ENCODE measurements at regions not wholly inside any gene's neighbourhood (a gene's known extent, or its start where the extent isn't known, plus 50 kb on each side); places are given as distances from the start of the nearest gene placed in this dataset.

GRCh38 chrX:75957107-75957610, 172.1 kb upstream of the MAGEE2 start:
- Histone ChIP-seq H2AFZ (ENCODE audit: control insufficient read depth, low read depth, low read length) (no peak overlapping the region), H3K36me3 (ENCODE audit: control insufficient read depth in 2 of 2, insufficient read depth in 2 of 2, low read length in 1 of 2) (no peaks in the 10 kb centered on the region), H3K27ac (ENCODE audit: control insufficient read depth, insufficient read depth) (no peak overlapping the region), H4K20me1 (ENCODE audit: control insufficient read depth, insufficient read depth) (no peaks in the 10 kb centered on the region), H3K4me2 (ENCODE audit: control insufficient read depth, insufficient read depth) (no peak overlapping the region), H3K4me3 (no peak overlapping the region), H3K79me2 (ENCODE audit: control insufficient read depth, insufficient read depth, low read length) (no peaks in the 10 kb centered on the region), H3K27me3 (replicated peaks in 1 of 2; ENCODE audit: control insufficient read depth in 2 of 2, insufficient read depth in 2 of 2, low read length in 1 of 2) (no peaks in the 10 kb centered on the region), H3K9me3 (replicated peaks; ENCODE audit: control insufficient read depth, insufficient read depth, low read length) (no peaks in the 10 kb centered on the region), H3K4me1 (ENCODE audit: control insufficient read depth, insufficient read depth, low read length) (no peaks in the 10 kb centered on the region), H3K9ac (ENCODE audit: control insufficient read depth, insufficient read depth, low read length) (no peak overlapping the region)
- SMC1A ChIA-PET (ENCODE audit: uncharacterized antibody, unreplicated experiment), result no interaction called here
- in situ Hi-C loops (cut with MboI), result no loop called here
- CTCF ChIA-PET, result no interaction called here
- BruUV-seq (replicated peaks), result no TSS peak
- intact Hi-C loops (cut with micrococcal nuclease; ENCODE audit: unreplicated experiment), result no loop called here
- POLR2A ChIA-PET, result no interaction called here
- WGBS (ENCODE audit: insufficient coverage, insufficient replicate concordance, low lambda C conversion rate, missing lambda C conversion rate), result 2% methylated on average over 5 of the region's 5 CpGs
- DNase-seq (ENCODE audit: low read depth, low spot score), result no peak
- FAIRE-seq, result no peak
- RAD21 ChIA-PET (ENCODE audit: unreplicated experiment), result no interaction called here
- no peak for ATAC-seq
- no peak for TF ChIP-seq SP1 (IDR thresholded peaks at IDR 0.05; ENCODE audit: low read depth, low read length)
- TF ChIP-seq IRF4 (IDR thresholded peaks at IDR 0.05; ENCODE audit: low read depth, low read length), result no peak
- TF ChIP-seq SMAD5 (IDR thresholded peaks at IDR 0.05; ENCODE audit: low read depth), result no peak
- TF ChIP-seq ZZZ3 (IDR thresholded peaks at IDR 0.05; ENCODE audit: control insufficient read depth, insufficient read length, low read depth), result no peak
- TF ChIP-seq RAD21 (IDR thresholded peaks at IDR 0.05; ENCODE audit: insufficient read depth, low read depth, low read length), result no peak
- TF ChIP-seq, protein P1, sequence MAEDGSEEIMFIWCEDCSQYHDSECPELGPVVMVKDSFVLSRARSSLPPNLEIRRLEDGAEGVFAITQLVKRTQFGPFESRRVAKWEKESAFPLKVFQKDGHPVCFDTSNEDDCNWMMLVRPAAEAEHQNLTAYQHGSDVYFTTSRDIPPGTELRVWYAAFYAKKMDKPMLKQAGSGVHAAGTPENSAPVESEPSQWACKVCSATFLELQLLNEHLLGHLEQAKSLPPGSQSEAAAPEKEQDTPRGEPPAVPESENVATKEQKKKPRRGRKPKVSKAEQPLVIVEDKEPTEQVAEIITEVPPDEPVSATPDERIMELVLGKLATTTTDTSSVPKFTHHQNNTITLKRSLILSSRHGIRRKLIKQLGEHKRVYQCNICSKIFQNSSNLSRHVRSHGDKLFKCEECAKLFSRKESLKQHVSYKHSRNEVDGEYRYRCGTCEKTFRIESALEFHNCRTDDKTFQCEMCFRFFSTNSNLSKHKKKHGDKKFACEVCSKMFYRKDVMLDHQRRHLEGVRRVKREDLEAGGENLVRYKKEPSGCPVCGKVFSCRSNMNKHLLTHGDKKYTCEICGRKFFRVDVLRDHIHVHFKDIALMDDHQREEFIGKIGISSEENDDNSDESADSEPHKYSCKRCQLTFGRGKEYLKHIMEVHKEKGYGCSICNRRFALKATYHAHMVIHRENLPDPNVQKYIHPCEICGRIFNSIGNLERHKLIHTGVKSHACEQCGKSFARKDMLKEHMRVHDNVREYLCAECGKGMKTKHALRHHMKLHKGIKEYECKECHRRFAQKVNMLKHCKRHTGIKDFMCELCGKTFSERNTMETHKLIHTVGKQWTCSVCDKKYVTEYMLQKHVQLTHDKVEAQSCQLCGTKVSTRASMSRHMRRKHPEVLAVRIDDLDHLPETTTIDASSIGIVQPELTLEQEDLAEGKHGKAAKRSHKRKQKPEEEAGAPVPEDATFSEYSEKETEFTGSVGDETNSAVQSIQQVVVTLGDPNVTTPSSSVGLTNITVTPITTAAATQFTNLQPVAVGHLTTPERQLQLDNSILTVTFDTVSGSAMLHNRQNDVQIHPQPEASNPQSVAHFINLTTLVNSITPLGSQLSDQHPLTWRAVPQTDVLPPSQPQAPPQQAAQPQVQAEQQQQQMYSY (CRISPR knock-in tag; IDR thresholded peaks at IDR 0.05), result no peak
- no peak for TF ChIP-seq SMAD1 (IDR thresholded peaks at IDR 0.05; ENCODE audit: low read depth, partially characterized antibody)
- TF ChIP-seq IKZF1 (conservative IDR thresholded peaks at IDR 0.05), result no peak
- no peak for TF ChIP-seq ZNF217 (IDR thresholded peaks at IDR 0.05)
- TF ChIP-seq ZNF274 (IDR thresholded peaks at IDR 0.05; ENCODE audit: insufficient read depth, insufficient read length), result no peak
- TF ChIP-seq, protein P2, sequence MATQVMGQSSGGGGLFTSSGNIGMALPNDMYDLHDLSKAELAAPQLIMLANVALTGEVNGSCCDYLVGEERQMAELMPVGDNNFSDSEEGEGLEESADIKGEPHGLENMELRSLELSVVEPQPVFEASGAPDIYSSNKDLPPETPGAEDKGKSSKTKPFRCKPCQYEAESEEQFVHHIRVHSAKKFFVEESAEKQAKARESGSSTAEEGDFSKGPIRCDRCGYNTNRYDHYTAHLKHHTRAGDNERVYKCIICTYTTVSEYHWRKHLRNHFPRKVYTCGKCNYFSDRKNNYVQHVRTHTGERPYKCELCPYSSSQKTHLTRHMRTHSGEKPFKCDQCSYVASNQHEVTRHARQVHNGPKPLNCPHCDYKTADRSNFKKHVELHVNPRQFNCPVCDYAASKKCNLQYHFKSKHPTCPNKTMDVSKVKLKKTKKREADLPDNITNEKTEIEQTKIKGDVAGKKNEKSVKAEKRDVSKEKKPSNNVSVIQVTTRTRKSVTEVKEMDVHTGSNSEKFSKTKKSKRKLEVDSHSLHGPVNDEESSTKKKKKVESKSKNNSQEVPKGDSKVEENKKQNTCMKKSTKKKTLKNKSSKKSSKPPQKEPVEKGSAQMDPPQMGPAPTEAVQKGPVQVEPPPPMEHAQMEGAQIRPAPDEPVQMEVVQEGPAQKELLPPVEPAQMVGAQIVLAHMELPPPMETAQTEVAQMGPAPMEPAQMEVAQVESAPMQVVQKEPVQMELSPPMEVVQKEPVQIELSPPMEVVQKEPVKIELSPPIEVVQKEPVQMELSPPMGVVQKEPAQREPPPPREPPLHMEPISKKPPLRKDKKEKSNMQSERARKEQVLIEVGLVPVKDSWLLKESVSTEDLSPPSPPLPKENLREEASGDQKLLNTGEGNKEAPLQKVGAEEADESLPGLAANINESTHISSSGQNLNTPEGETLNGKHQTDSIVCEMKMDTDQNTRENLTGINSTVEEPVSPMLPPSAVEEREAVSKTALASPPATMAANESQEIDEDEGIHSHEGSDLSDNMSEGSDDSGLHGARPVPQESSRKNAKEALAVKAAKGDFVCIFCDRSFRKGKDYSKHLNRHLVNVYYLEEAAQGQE (IDR thresholded peaks at IDR 0.05; ENCODE audit: low read depth, low read length), result no peak
- TF ChIP-seq, protein P3, sequence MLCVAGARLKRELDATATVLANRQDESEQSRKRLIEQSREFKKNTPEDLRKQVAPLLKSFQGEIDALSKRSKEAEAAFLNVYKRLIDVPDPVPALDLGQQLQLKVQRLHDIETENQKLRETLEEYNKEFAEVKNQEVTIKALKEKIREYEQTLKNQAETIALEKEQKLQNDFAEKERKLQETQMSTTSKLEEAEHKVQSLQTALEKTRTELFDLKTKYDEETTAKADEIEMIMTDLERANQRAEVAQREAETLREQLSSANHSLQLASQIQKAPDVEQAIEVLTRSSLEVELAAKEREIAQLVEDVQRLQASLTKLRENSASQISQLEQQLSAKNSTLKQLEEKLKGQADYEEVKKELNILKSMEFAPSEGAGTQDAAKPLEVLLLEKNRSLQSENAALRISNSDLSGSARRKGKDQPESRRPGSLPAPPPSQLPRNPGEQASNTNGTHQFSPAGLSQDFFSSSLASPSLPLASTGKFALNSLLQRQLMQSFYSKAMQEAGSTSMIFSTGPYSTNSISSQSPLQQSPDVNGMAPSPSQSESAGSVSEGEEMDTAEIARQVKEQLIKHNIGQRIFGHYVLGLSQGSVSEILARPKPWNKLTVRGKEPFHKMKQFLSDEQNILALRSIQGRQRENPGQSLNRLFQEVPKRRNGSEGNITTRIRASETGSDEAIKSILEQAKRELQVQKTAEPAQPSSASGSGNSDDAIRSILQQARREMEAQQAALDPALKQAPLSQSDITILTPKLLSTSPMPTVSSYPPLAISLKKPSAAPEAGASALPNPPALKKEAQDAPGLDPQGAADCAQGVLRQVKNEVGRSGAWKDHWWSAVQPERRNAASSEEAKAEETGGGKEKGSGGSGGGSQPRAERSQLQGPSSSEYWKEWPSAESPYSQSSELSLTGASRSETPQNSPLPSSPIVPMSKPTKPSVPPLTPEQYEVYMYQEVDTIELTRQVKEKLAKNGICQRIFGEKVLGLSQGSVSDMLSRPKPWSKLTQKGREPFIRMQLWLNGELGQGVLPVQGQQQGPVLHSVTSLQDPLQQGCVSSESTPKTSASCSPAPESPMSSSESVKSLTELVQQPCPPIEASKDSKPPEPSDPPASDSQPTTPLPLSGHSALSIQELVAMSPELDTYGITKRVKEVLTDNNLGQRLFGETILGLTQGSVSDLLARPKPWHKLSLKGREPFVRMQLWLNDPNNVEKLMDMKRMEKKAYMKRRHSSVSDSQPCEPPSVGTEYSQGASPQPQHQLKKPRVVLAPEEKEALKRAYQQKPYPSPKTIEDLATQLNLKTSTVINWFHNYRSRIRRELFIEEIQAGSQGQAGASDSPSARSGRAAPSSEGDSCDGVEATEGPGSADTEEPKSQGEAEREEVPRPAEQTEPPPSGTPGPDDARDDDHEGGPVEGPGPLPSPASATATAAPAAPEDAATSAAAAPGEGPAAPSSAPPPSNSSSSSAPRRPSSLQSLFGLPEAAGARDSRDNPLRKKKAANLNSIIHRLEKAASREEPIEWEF (IDR thresholded peaks at IDR 0.05; ENCODE audit: insufficient replicate concordance, low read depth, low read length), result no peak
- no peak for TF ChIP-seq ZNF24 (IDR thresholded peaks at IDR 0.05)
